ENCODE measurements at regions not wholly inside any gene's neighbourhood (a gene's known extent, or its start where the extent isn't known, plus 50 kb on each side); places are given as distances from the start of the nearest gene placed in this dataset.

GRCh38 chr7:132697003-132697402 is 120.7 kb upstream of the PLXNA4 start:
- TF ChIP-seq CTCF (IDR thresholded peaks at IDR 0.05) (no peak), POLR2A (IDR thresholded peaks at IDR 0.05) (no peak)

Measured in vagina (tissue), 2 donors.